ENCODE measurements at regions not wholly inside any gene's neighbourhood (a gene's known extent, or its start where the extent isn't known, plus 50 kb on each side); places are given as distances from the start of the nearest gene placed in this dataset.

DNA sequence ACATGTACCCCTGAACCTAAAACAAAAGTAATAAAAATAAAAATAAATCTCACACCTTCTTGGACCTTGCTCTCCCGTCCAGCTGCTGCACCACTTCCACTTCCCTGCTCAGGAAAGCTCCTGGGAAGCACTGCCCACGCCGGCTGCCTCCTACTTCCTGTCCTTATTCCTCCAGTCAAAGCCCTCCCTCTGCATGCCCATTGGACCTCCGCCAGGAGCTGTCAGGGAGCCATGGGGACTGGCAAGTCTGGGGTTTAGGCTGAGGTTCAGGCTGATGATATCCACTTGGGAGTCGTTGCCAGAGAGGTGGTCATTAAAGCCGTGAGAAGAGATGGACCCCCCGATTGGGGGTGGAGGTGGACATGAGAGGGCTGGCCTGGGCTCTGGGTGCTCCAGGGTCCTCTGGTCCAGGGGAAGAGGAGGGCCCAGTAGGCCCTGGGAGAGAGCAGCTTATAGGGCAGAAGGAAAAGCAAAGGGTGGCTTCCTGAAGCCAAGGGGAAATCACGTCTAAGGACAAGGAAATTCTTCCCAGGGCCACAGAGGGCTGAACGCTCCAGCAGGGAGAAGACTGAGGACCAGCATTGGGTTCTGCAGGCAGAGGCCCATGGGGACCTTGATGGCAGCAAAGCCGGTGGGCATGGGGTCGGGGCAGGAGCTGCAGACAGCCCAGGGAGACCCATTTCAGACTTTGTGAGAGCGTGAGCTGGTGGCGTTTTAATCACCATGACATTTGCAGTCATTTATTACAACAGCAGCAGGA is 78.7 kb downstream of the FZD10 start:
- TF ChIP-seq RXRA (IDR thresholded peaks at IDR 0.05) (no peak), FOXA1 (IDR thresholded peaks at IDR 0.05) (no peak), NR2F2 (IDR thresholded peaks at IDR 0.05) (no peak), SP1 (IDR thresholded peaks at IDR 0.05) (no peak), HNF4G (IDR thresholded peaks at IDR 0.05) (no peak), TAF1 (conservative IDR thresholded peaks at IDR 0.05) (no peak)
- TF ChIP-seq, protein P1, sequence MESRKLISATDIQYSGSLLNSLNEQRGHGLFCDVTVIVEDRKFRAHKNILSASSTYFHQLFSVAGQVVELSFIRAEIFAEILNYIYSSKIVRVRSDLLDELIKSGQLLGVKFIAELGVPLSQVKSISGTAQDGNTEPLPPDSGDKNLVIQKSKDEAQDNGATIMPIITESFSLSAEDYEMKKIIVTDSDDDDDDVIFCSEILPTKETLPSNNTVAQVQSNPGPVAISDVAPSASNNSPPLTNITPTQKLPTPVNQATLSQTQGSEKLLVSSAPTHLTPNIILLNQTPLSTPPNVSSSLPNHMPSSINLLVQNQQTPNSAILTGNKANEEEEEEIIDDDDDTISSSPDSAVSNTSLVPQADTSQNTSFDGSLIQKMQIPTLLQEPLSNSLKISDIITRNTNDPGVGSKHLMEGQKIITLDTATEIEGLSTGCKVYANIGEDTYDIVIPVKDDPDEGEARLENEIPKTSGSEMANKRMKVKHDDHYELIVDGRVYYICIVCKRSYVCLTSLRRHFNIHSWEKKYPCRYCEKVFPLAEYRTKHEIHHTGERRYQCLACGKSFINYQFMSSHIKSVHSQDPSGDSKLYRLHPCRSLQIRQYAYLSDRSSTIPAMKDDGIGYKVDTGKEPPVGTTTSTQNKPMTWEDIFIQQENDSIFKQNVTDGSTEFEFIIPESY (IDR thresholded peaks at IDR 0.05): no peak
- TF ChIP-seq, protein P2, sequence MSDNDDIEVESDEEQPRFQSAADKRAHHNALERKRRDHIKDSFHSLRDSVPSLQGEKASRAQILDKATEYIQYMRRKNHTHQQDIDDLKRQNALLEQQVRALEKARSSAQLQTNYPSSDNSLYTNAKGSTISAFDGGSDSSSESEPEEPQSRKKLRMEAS (IDR thresholded peaks at IDR 0.05): no peak
- TF ChIP-seq, protein P3, sequence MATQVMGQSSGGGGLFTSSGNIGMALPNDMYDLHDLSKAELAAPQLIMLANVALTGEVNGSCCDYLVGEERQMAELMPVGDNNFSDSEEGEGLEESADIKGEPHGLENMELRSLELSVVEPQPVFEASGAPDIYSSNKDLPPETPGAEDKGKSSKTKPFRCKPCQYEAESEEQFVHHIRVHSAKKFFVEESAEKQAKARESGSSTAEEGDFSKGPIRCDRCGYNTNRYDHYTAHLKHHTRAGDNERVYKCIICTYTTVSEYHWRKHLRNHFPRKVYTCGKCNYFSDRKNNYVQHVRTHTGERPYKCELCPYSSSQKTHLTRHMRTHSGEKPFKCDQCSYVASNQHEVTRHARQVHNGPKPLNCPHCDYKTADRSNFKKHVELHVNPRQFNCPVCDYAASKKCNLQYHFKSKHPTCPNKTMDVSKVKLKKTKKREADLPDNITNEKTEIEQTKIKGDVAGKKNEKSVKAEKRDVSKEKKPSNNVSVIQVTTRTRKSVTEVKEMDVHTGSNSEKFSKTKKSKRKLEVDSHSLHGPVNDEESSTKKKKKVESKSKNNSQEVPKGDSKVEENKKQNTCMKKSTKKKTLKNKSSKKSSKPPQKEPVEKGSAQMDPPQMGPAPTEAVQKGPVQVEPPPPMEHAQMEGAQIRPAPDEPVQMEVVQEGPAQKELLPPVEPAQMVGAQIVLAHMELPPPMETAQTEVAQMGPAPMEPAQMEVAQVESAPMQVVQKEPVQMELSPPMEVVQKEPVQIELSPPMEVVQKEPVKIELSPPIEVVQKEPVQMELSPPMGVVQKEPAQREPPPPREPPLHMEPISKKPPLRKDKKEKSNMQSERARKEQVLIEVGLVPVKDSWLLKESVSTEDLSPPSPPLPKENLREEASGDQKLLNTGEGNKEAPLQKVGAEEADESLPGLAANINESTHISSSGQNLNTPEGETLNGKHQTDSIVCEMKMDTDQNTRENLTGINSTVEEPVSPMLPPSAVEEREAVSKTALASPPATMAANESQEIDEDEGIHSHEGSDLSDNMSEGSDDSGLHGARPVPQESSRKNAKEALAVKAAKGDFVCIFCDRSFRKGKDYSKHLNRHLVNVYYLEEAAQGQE (IDR thresholded peaks at IDR 0.05): no peak
- TF ChIP-seq, protein P4, sequence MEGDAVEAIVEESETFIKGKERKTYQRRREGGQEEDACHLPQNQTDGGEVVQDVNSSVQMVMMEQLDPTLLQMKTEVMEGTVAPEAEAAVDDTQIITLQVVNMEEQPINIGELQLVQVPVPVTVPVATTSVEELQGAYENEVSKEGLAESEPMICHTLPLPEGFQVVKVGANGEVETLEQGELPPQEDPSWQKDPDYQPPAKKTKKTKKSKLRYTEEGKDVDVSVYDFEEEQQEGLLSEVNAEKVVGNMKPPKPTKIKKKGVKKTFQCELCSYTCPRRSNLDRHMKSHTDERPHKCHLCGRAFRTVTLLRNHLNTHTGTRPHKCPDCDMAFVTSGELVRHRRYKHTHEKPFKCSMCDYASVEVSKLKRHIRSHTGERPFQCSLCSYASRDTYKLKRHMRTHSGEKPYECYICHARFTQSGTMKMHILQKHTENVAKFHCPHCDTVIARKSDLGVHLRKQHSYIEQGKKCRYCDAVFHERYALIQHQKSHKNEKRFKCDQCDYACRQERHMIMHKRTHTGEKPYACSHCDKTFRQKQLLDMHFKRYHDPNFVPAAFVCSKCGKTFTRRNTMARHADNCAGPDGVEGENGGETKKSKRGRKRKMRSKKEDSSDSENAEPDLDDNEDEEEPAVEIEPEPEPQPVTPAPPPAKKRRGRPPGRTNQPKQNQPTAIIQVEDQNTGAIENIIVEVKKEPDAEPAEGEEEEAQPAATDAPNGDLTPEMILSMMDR (IDR thresholded peaks at IDR 0.05; ENCODE audit: low read depth, low read length, missing input control): no peak
- Histone ChIP-seq H3K9ac (ENCODE audit: low read depth in 1 of 2, low read length in 2 of 2) (no peak overlapping the region), H3K9me3 (ENCODE audit: control insufficient read depth in 4 of 4, low read length in 3 of 4) (no peaks in the 10 kb centered on the region), H3K27me3 (ENCODE audit: control insufficient read depth in 4 of 4, insufficient read depth in 4 of 4, low read length in 3 of 4) (peaks cover 0 to 4% (median 0%) of the 10 kb centered on the region in 4 donors), H3K4me1 (ENCODE audit: control insufficient read depth in 4 of 4, insufficient read depth in 4 of 4, low read length in 3 of 4) (no peaks in the 10 kb centered on the region), H3K27ac (ENCODE audit: low read depth in 1 of 2, low read length in 2 of 2) (no peak overlapping the region), H3K4me3 (ENCODE audit: low read depth in 1 of 3, low read length in 3 of 3) (no peak overlapping the region), H3K36me3 (ENCODE audit: control insufficient read depth in 4 of 4, insufficient read depth in 3 of 4, low read depth in 1 of 4, low read length in 3 of 4) (no peaks in the 10 kb centered on the region)
- WGBS: 75% methylated on average over 13 of the region's 13 CpGs
- DNase-seq (ENCODE audit: low spot score): no peak

DNA sequence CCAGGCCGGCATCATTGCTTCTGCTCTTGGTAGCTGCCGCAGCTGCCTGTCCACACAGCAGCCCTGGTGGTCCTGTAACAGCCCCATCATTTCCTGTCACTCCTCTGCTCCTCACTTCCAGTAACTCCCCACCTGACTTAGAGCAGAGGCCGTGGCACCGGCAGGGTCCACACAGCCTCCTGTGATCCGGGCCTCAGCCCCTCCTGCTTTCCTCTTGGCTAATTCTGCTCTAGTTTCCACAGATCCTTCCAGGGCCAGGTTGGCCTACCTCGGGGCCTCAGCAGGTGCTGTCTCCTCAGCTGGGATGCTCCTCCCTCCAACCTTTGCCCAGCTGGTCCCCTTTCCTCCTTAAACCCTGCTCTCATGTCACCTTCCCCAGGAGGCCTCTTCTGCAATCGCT is 80.2 kb downstream of the FZD10 start:
- 75% methylated on average over 7 of the region's 7 CpGs for WGBS
- DNase-seq (ENCODE audit: low spot score): no peak

More for the DNA sequence above, 80.2 kb downstream of the FZD10 start:
- Histone ChIP-seq H3K27ac (ENCODE audit: low read depth in 1 of 2, low read length in 2 of 2) (no peak overlapping the region), H3K36me3 (ENCODE audit: control insufficient read depth in 4 of 4, insufficient read depth in 3 of 4, low read depth in 1 of 4, low read length in 3 of 4) (no peaks in the 10 kb centered on the region), H3K27me3 (ENCODE audit: control insufficient read depth in 4 of 4, insufficient read depth in 4 of 4, low read length in 3 of 4) (no peaks in the 10 kb centered on the region), H3K9me3 (ENCODE audit: control insufficient read depth in 4 of 4, low read length in 3 of 4) (no peaks in the 10 kb centered on the region), H3K4me1 (ENCODE audit: control insufficient read depth in 4 of 4, insufficient read depth in 4 of 4, low read length in 3 of 4) (no peaks in the 10 kb centered on the region), H3K9ac (ENCODE audit: low read depth in 1 of 2, low read length in 2 of 2) (no peak overlapping the region), H3K4me3 (ENCODE audit: low read depth in 1 of 3, low read length in 3 of 3) (no peak overlapping the region)
- no peak for TF ChIP-seq FOXA2 (IDR thresholded peaks at IDR 0.05)
- TF ChIP-seq, protein P3 (IDR thresholded peaks at IDR 0.05): no peak
- TF ChIP-seq TAF1 (conservative IDR thresholded peaks at IDR 0.05): no peak
- no peak for TF ChIP-seq EGR1 (IDR thresholded peaks at IDR 0.05; ENCODE audit: low read depth in 2 of 2)
- no peak for TF ChIP-seq HNF4G (IDR thresholded peaks at IDR 0.05)
- TF ChIP-seq SP1 (IDR thresholded peaks at IDR 0.05): no peak
- TF ChIP-seq, protein P2 (IDR thresholded peaks at IDR 0.05): no peak
- TF ChIP-seq JUND (IDR thresholded peaks at IDR 0.05): no peak
- TF ChIP-seq RXRA (IDR thresholded peaks at IDR 0.05): no peak
- TF ChIP-seq, protein P5, sequence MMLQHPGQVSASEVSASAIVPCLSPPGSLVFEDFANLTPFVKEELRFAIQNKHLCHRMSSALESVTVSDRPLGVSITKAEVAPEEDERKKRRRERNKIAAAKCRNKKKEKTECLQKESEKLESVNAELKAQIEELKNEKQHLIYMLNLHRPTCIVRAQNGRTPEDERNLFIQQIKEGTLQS (IDR thresholded peaks at IDR 0.05): no peak
- no peak for TF ChIP-seq HNF4A (conservative IDR thresholded peaks at IDR 0.05)
